NT2/D1 (cell line): ENCODE measurements at regions not wholly inside any gene's neighbourhood (a gene's known extent, or its start where the extent isn't known, plus 50 kb on each side); places are given as distances from the start of the nearest gene placed in this dataset.

ENCODE experiments used
- SUZ12 ChIP-seq: IDR thresholded peaks from 2 replicates; pipeline ENCODE4 v1.6.1; 2011; ENCODE audit not compliant: insufficient read length, insufficient read depth; ENCODE audit errors: extremely low read depth
- YY1 ChIP-seq: IDR thresholded peaks from 2 replicates; pipeline ENCODE4 v1.6.1; 2011; ENCODE audit not compliant: insufficient read length, insufficient read depth
- ZNF274 ChIP-seq: IDR thresholded peaks from 2 replicates; pipeline ENCODE4 v1.6.1; 2011; ENCODE audit warnings: mild to moderate bottlenecking, low read depth, low read length

GRCh38 chr12:116677202-116677661 lies 60.6 kb downstream of the SPRING1 start:
- TF ChIP-seq SUZ12 (no peak), YY1 (no peak), ZNF274 (no peak)
